Endothelial cell of umbilical vein (primary cell): ENCODE measurements at regions not wholly inside any gene's neighbourhood (a gene's known extent, or its start where the extent isn't known, plus 50 kb on each side); places are given as distances from the start of the nearest gene placed in this dataset.

Source experiments
- BruUV-seq: library from RNA; stranded (reverse); fragments of 400-500 nt; replicated peaks from 2 replicates; lab custom pipeline; 2021; lab: Mats Ljungman, UMichigan
- CTCF ChIA-PET: fragments of 300-600, 350-600 bp; sonication (Branson Sonifier 250); formaldehyde crosslinking; loops from one replicate; lab custom pipeline; 2021; ENCODE audit warnings: antibody characterized with exemption, inconsistent platforms; lab: Charles Lee
- POLR2A ChIA-PET: fragments of 300-600, 350-600 bp; sonication (Branson Sonifier 250); formaldehyde crosslinking; loops from one replicate; lab custom pipeline; 2021; ENCODE audit warnings: antibody characterized with exemption, inconsistent platforms; lab: Charles Lee
- DNase-seq: peaks from one replicate; pipeline ENCODE4 v3.0.0-alpha.2; 2011; ENCODE audit warnings: low read depth, low spot score
- FAIRE-seq: peaks from 2 replicates; lab custom pipeline; 2011; peaks lifted over from hg19 to GRCh38; lab: Jason Lieb, UNC
- H2AFZ ChIP-seq: 2 replicates; pipeline ENCODE4 v1.6.0; 2012; ENCODE audit warnings: low read depth, low read length, control low read depth, inconsistent platforms
- H3K27ac ChIP-seq: 2 replicates; pipeline ENCODE4 v1.5.1; 2011; ENCODE audit warnings: low read depth, mild to moderate bottlenecking, control low read depth, low read length, moderate library complexity; ENCODE audit not compliant: insufficient read depth
- H3K27me3 ChIP-seq, 2 experiments: 2 replicates each; pipeline versions ENCODE4 v1.6.0 to v1.6.1; 2011; ENCODE audit warnings: low read length in 2 of 2, mixed read lengths in 1 of 2; ENCODE audit not compliant: control insufficient read depth in 2 of 2, insufficient read depth in 2 of 2
- H3K36me3 ChIP-seq, 2 experiments: 2 replicates in 1 of 2; 3 replicates in 1 of 2; pipeline ENCODE4 v1.5.1; 2011; ENCODE audit warnings: low read length in 2 of 2, mild to moderate bottlenecking in 1 of 2, moderate library complexity in 1 of 2; ENCODE audit not compliant: control insufficient read depth in 2 of 2, insufficient read depth in 2 of 2; ENCODE audit errors: extremely low read depth in 1 of 2
- H3K4me1 ChIP-seq: 3 replicates; pipeline ENCODE4 v1.5.1; 2011; ENCODE audit warnings: mild to moderate bottlenecking, low read length; ENCODE audit not compliant: control insufficient read depth, insufficient read depth; ENCODE audit errors: extremely low read depth
- H3K4me2 ChIP-seq: 2 replicates; pipeline ENCODE4 v1.6.1; 2011; ENCODE audit warnings: low read length, control low read depth, mixed read lengths; ENCODE audit not compliant: insufficient read depth
- H3K4me3 ChIP-seq, 3 experiments: fragments of 200-600 bp in 1 of 3; sonication (generic), shearing (Covaris generic) in 1 of 3; replicated peaks in 1 of 3; 2 replicates each; pipeline ENCODE4 v1.5.1; 2011 to 2016; ENCODE audit warnings: control low read depth in 3 of 3, low read length in 3 of 3, mild to moderate bottlenecking in 2 of 3, inconsistent platforms in 1 of 3, low read depth in 1 of 3, moderate library complexity in 1 of 3; ENCODE audit not compliant: insufficient read depth in 1 of 3
- H3K79me2 ChIP-seq: 2 replicates; pipeline ENCODE4 v1.6.0; 2012; ENCODE audit warnings: low read length, inconsistent platforms; ENCODE audit not compliant: control insufficient read depth, insufficient read depth
- H3K9ac ChIP-seq: replicated peaks from 2 replicates; pipeline ENCODE3; 2011; ENCODE audit warnings: low read length, control low read depth; ENCODE audit not compliant: insufficient read depth; ENCODE audit errors: extremely low read depth
- H3K9me1 ChIP-seq: replicated peaks from 3 replicates; pipeline ENCODE4 v1.6.0; 2011; ENCODE audit warnings: mild to moderate bottlenecking, low read length; ENCODE audit not compliant: control insufficient read depth, insufficient read depth; ENCODE audit errors: extremely low read depth
- H3K9me3 ChIP-seq: replicated peaks from 2 replicates; pipeline ENCODE4 v1.5.1; 2012; ENCODE audit warnings: low read length, inconsistent platforms; ENCODE audit not compliant: control insufficient read depth, insufficient read depth
- H4K20me1 ChIP-seq: replicated peaks from 2 replicates; pipeline ENCODE3; 2011; ENCODE audit warnings: mild to moderate bottlenecking, low read length; ENCODE audit not compliant: control insufficient read depth, insufficient read depth; ENCODE audit errors: extremely low read depth
- CTCF ChIP-seq, 2 donors: IDR thresholded peaks; 1 replicate in 1 of 2; 2 replicates in 1 of 2; pipeline ENCODE4 v1.5.1; 2011; ENCODE audit warnings: low read length in 2 of 2, mild to moderate bottlenecking in 2 of 2, moderate library complexity in 2 of 2, control low read depth in 1 of 2, inconsistent platforms in 1 of 2, low read depth in 1 of 2; ENCODE audit not compliant: insufficient read depth in 1 of 2; ENCODE audit errors: extremely low read depth in 1 of 2
- EZH2 ChIP-seq: IDR thresholded peaks from 2 replicates; pipeline ENCODE4 v1.6.1; 2012; ENCODE audit warnings: borderline replicate concordance, low read depth, mild to moderate bottlenecking, moderate library complexity, low read length, inconsistent platforms; ENCODE audit not compliant: severe bottlenecking
- FOS ChIP-seq: IDR thresholded peaks from 2 replicates; pipeline ENCODE4 v1.6.1; 2011; ENCODE audit warnings: mild to moderate bottlenecking, low read length, moderate library complexity, borderline replicate concordance; ENCODE audit not compliant: insufficient read depth
- GATA2 ChIP-seq: IDR thresholded peaks from 2 replicates; pipeline ENCODE4 v1.7.0; 2011; ENCODE audit warnings: low read depth, mild to moderate bottlenecking, moderate library complexity, mixed read lengths, low read length; ENCODE audit not compliant: insufficient read length, insufficient read depth
- JUN ChIP-seq: IDR thresholded peaks from 2 replicates; pipeline ENCODE4 v1.6.1; 2011; ENCODE audit warnings: borderline replicate concordance, low read depth; ENCODE audit not compliant: insufficient read length, insufficient read depth
- MAX ChIP-seq: IDR thresholded peaks from 2 replicates; pipeline ENCODE4 v1.6.1; 2011; ENCODE audit not compliant: insufficient read depth, insufficient read length
- MYC ChIP-seq: IDR thresholded peaks from one replicate; pipeline ENCODE4 v1.6.1; 2011; ENCODE audit warnings: mild to moderate bottlenecking, low read depth, low read length
- POLR2A ChIP-seq: IDR thresholded peaks from 2 replicates; pipeline ENCODE4 v1.6.1; 2012; ENCODE audit warnings: low read depth, mild to moderate bottlenecking, control low read depth, low read length
- POLR2AphosphoS5 ChIP-seq: IDR thresholded peaks from 2 replicates; pipeline ENCODE4 v1.6.1; 2012; ENCODE audit warnings: low read depth, mild to moderate bottlenecking, control low read depth, low read length, moderate library complexity; ENCODE audit not compliant: insufficient read depth
- dilution Hi-C: fragments of 300-500 bp; cut with MboI; formaldehyde crosslinking; loops from one replicate; pipeline ENCODE4 v1.15.0; 2019; ENCODE audit warnings: low sequenced_read_pairs; ENCODE audit not compliant: extremely low pct_ligation_motif_present
- intact Hi-C: fragments of 100-400 bp; cut with micrococcal nuclease; formaldehyde crosslinking; loops from one replicate; pipeline ENCODE4 v1.10.0; 2022

- no peaks in the 10 kb centered on the region for H3K4me1 ChIP-seq
- no peaks in the 10 kb centered on the region for H3K9me3 ChIP-seq
- no peak overlapping the region for H3K9ac ChIP-seq
- no peaks in the 10 kb centered on the region for H3K36me3 ChIP-seq
- no peak for FAIRE-seq
- H3K4me3 ChIP-seq: no peak overlapping the region
- intact Hi-C loops: no loop called here
- dilution Hi-C loops: no loop called here
- ChIA-PET CTCF (no interaction called here), POLR2A (no interaction called here)
- TF ChIP-seq MYC (no peak), EZH2 (no peak), POLR2AphosphoS5 (no peak), POLR2A (no peak), JUN (no peak), FOS (no peak), CTCF (IDR thresholded peaks at IDR 0.05; ENCODE audit: extremely low read depth in 1 of 2, insufficient read depth in 1 of 2, low read depth in 1 of 2, low read length in 2 of 2) (no peak), MAX (no peak), GATA2 (no peak)
- no peak overlapping the region for H3K27ac ChIP-seq
- H4K20me1 ChIP-seq: no peaks in the 10 kb centered on the region
- BruUV-seq: no TSS peak
- no peak overlapping the region for H3K4me2 ChIP-seq
- H3K79me2 ChIP-seq: no peaks in the 10 kb centered on the region
- H2AFZ ChIP-seq: no peak overlapping the region
- DNase-seq: no peak
- H3K27me3 ChIP-seq: no peaks in the 10 kb centered on the region
- no peaks in the 10 kb centered on the region for H3K9me1 ChIP-seq
These were observed 181.0 kb downstream of the TFAP2C start for GRCh38 chr20:56810141-56810540.
